ENCODE measurements at regions not wholly inside any gene's neighbourhood (a gene's known extent, or its start where the extent isn't known, plus 50 kb on each side); places are given as distances from the start of the nearest gene placed in this dataset.

- Histone ChIP-seq H3K9me3 (no peaks in the 10 kb centered on the region), H3K27me3 (no peaks in the 10 kb centered on the region), H3K4me3 (no peak overlapping the region), H3K27ac (no peak overlapping the region), H3K4me1 (no peaks in the 10 kb centered on the region), H3K36me3 (ENCODE audit: low read depth, missing control alignments) (no peaks in the 10 kb centered on the region)
- intact Hi-C loops (cut with DNase I; ENCODE audit: low total_unique reads): no loop called here
- 87 to 92% methylated on average over 2 of the region's 2 CpGs for WGBS, 2 donors
- DNase-seq: no peak
- no peak for TF ChIP-seq POLR2A (IDR thresholded peaks at IDR 0.05)
- TF ChIP-seq, protein P1, sequence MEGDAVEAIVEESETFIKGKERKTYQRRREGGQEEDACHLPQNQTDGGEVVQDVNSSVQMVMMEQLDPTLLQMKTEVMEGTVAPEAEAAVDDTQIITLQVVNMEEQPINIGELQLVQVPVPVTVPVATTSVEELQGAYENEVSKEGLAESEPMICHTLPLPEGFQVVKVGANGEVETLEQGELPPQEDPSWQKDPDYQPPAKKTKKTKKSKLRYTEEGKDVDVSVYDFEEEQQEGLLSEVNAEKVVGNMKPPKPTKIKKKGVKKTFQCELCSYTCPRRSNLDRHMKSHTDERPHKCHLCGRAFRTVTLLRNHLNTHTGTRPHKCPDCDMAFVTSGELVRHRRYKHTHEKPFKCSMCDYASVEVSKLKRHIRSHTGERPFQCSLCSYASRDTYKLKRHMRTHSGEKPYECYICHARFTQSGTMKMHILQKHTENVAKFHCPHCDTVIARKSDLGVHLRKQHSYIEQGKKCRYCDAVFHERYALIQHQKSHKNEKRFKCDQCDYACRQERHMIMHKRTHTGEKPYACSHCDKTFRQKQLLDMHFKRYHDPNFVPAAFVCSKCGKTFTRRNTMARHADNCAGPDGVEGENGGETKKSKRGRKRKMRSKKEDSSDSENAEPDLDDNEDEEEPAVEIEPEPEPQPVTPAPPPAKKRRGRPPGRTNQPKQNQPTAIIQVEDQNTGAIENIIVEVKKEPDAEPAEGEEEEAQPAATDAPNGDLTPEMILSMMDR (IDR thresholded peaks at IDR 0.05): no peak
Observed at GRCh38 chr2:150101947-150102346, 385.5 kb downstream of the RND3 start.

- Histone ChIP-seq H3K9me3 (no peaks in the 10 kb centered on the region), H3K4me1 (no peaks in the 10 kb centered on the region), H3K27me3 (no peaks in the 10 kb centered on the region), H3K27ac (no peak overlapping the region), H3K36me3 (ENCODE audit: low read depth, missing control alignments) (no peaks in the 10 kb centered on the region), H3K4me3 (no peak overlapping the region)
- DNase-seq: no peak
- TF ChIP-seq, protein P1 (IDR thresholded peaks at IDR 0.05): no peak
- no peak for TF ChIP-seq POLR2A (IDR thresholded peaks at IDR 0.05)
- intact Hi-C loops (cut with DNase I; ENCODE audit: low total_unique reads): no loop called here
Observed at GRCh38 chr2:150100834-150101233, 386.6 kb downstream of the RND3 start.

DNA sequence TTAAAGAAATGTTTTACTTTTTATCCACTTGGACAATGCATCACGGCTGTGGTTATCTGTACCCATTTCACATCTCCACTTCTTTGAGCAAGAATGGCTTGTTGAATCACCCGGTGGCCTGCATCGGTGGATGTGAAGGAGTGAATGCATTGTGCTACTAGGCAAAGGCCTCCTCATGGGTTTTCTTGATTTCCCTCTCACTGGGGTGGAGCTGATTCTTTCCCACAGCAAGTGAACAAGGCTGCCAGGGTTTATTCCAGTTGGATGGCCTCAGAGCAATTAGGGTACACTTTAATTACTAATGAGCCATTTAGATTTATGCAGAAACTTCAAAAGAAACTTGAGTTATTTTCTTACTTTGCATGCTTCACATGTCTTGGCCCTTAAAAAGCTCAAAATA is 387.1 kb downstream of the RND3 start:
- H3K36me3 ChIP-seq (ENCODE audit: low read depth, missing control alignments): no peaks in the 10 kb centered on the region
- no peak overlapping the region for H3K4me3 ChIP-seq
- 82 to 93% methylated on average over 3 of the region's 3 CpGs for WGBS, 2 donors
- no peak for TF ChIP-seq POLR2A (IDR thresholded peaks at IDR 0.05)
- TF ChIP-seq, protein P1 (IDR thresholded peaks at IDR 0.05): no peak
- intact Hi-C loops (cut with DNase I; ENCODE audit: low total_unique reads): no loop called here
- H3K9me3 ChIP-seq: no peaks in the 10 kb centered on the region
- H3K27ac ChIP-seq: no peak overlapping the region
- no peaks in the 10 kb centered on the region for H3K4me1 ChIP-seq
- no peaks in the 10 kb centered on the region for H3K27me3 ChIP-seq
- no peak for DNase-seq

GRCh38 chr2:150099805-150100204 is 387.7 kb downstream of the RND3 start:
- Histone ChIP-seq H3K36me3 (ENCODE audit: low read depth, missing control alignments) (no peaks in the 10 kb centered on the region), H3K4me3 (no peak overlapping the region)
- intact Hi-C loops (cut with DNase I; ENCODE audit: low total_unique reads): no loop called here

GRCh38 chr2:150097901-150098531 is 389.5 kb downstream of the RND3 start:
- Histone ChIP-seq H3K27ac (no peak overlapping the region), H3K36me3 (ENCODE audit: low read depth, missing control alignments) (no peaks in the 10 kb centered on the region), H3K4me3 (no peak overlapping the region), H3K4me1 (no peaks in the 10 kb centered on the region), H3K27me3 (no peaks in the 10 kb centered on the region), H3K9me3 (no peaks in the 10 kb centered on the region)
- TF ChIP-seq POLR2A (IDR thresholded peaks at IDR 0.05): no peak
- TF ChIP-seq, protein P1 (IDR thresholded peaks at IDR 0.05): no peak
- WGBS, 2 donors: 65 to 90% methylated on average over 1 of the region's 1 CpG
- intact Hi-C loops (cut with DNase I; ENCODE audit: low total_unique reads): no loop called here
- no peak for DNase-seq

More at GRCh38 chr2:150099805-150100204, 387.7 kb downstream of the RND3 start:
- Histone ChIP-seq H3K27me3 (no peaks in the 10 kb centered on the region), H3K9me3 (no peaks in the 10 kb centered on the region), H3K27ac (no peak overlapping the region), H3K4me1 (no peaks in the 10 kb centered on the region)
- no peak for DNase-seq
- TF ChIP-seq, protein P1 (IDR thresholded peaks at IDR 0.05): no peak
- no peak for TF ChIP-seq POLR2A (IDR thresholded peaks at IDR 0.05)
